KMS-11 (cell line): ENCODE measurements at regions not wholly inside any gene's neighbourhood (a gene's known extent, or its start where the extent isn't known, plus 50 kb on each side); places are given as distances from the start of the nearest gene placed in this dataset.

Source experiments
- H2AFZ ChIP-seq: fragments of 200-600 bp; sonication (generic); 2 replicates; pipeline ENCODE4 v1.6.1; 2016; ENCODE audit warnings: antibody characterized with exemption, mixed run types, low read depth
- H3K27ac ChIP-seq: fragments of 200-600 bp; sonication (generic); 2 replicates; pipeline ENCODE4 v1.6.1; 2016; ENCODE audit warnings: mild to moderate bottlenecking, mixed run types
- H3K27me3 ChIP-seq: fragments of 200-600 bp; sonication (generic); 2 replicates; pipeline ENCODE4 v1.6.1; 2017; ENCODE audit warnings: mild to moderate bottlenecking, low read depth, mixed run types, moderate library complexity; ENCODE audit not compliant: insufficient read depth
- H3K36me3 ChIP-seq: fragments of 200-600 bp; sonication (generic); 2 replicates; pipeline ENCODE4 v1.6.1; 2017; ENCODE audit warnings: mild to moderate bottlenecking, mixed run types; ENCODE audit not compliant: insufficient read depth
- H3K4me1 ChIP-seq: fragments of 200-600 bp; sonication (generic); 2 replicates; pipeline ENCODE4 v1.6.1; 2016; ENCODE audit warnings: mild to moderate bottlenecking, low read depth, mixed run types; ENCODE audit not compliant: poor library complexity, severe bottlenecking
- H3K4me2 ChIP-seq: fragments of 200-600 bp; sonication (generic); 2 replicates; pipeline ENCODE4 v1.7.0; 2016; ENCODE audit warnings: mild to moderate bottlenecking, mixed run types
- H3K4me3 ChIP-seq: fragments of 200-600 bp; sonication (generic); IDR thresholded peaks from 2 replicates; pipeline ENCODE4 v1.6.1; 2017; ENCODE audit warnings: low read depth, low read length, mixed read lengths; ENCODE audit not compliant: insufficient read depth
- H3K79me2 ChIP-seq: fragments of 200-600 bp; sonication (generic); 2 replicates; pipeline ENCODE4 v1.6.1; 2016; ENCODE audit warnings: low read depth, mixed run types; ENCODE audit not compliant: insufficient read depth
- H3K9ac ChIP-seq: fragments of 200-600 bp; sonication (generic); 2 replicates; pipeline ENCODE4 v1.6.1; 2016; ENCODE audit warnings: mild to moderate bottlenecking, mixed run types
- H4K20me1 ChIP-seq: fragments of 200-600 bp; sonication (generic); 2 replicates; pipeline ENCODE4 v1.6.1; 2016; ENCODE audit warnings: mild to moderate bottlenecking, mixed run types; ENCODE audit not compliant: insufficient read depth
- CTCF ChIP-seq: fragments of 200-600 bp; sonication (generic); conservative IDR thresholded peaks from 2 replicates; pipeline ENCODE4 v1.6.1; 2017; ENCODE audit warnings: low read depth, mild to moderate bottlenecking, antibody characterized with exemption, low read length, moderate library complexity, mixed read lengths

GRCh38 chr5:142225141-142225540, 99.7 kb downstream of the SPRY4 start:
- no peaks in the 10 kb centered on the region for H3K79me2 ChIP-seq
- H3K36me3 ChIP-seq, result no peaks in the 10 kb centered on the region
- no peak overlapping the region for H2AFZ ChIP-seq
- no peak for TF ChIP-seq CTCF
- peaks cover 38% of the 10 kb centered on the region for H3K4me1 ChIP-seq
- no peak overlapping the region for H3K9ac ChIP-seq
- no peaks in the 10 kb centered on the region for H4K20me1 ChIP-seq
- no peak overlapping the region for H3K4me3 ChIP-seq
- H3K4me2 ChIP-seq, result no peak overlapping the region
- H3K27me3 ChIP-seq, result no peaks in the 10 kb centered on the region
- H3K27ac ChIP-seq, result no peak overlapping the region

GRCh38 chr5:142222866-142223558, 101.8 kb downstream of the SPRY4 start:
- H2AFZ ChIP-seq, result peak overlapping the region; percentile 54; the same call in 1 of the 2 replicates
- H3K4me2 ChIP-seq, result peak overlapping the region; percentile 45; the same call in 1 of the 2 replicates
- peak overlapping the region; percentile 47; the same call in 1 of the 2 replicates for H3K27ac ChIP-seq
- H3K4me1 ChIP-seq, result peaks cover 42% of the 10 kb centered on the region
- H3K36me3 ChIP-seq, result no peaks in the 10 kb centered on the region
- TF ChIP-seq CTCF, result no peak
- no peaks in the 10 kb centered on the region for H3K79me2 ChIP-seq
- H3K27me3 ChIP-seq, result no peaks in the 10 kb centered on the region
- no peaks in the 10 kb centered on the region for H4K20me1 ChIP-seq
- no peak overlapping the region for H3K4me3 ChIP-seq
- H3K9ac ChIP-seq, result no peak overlapping the region

- Histone ChIP-seq H3K79me2 (no peaks in the 10 kb centered on the region), H3K9ac (no peak overlapping the region), H4K20me1 (no peaks in the 10 kb centered on the region), H3K4me2 (no peak overlapping the region), H3K4me3 (no peak overlapping the region), H3K36me3 (no peaks in the 10 kb centered on the region), H3K27me3 (no peaks in the 10 kb centered on the region), H2AFZ (no peak overlapping the region), H3K27ac (no peak overlapping the region), H3K4me1 (peaks cover 42% of the 10 kb centered on the region)
- TF ChIP-seq CTCF, result no peak
Measured at GRCh38 chr5:142222225-142222865, 102.5 kb downstream of the SPRY4 start.

- Histone ChIP-seq H3K9ac (no peak overlapping the region; the same call in 1 of the 2 replicates), H3K27ac (no peak overlapping the region), H3K4me1 (peaks cover 42% of the 10 kb centered on the region), H3K4me3 (no peak overlapping the region), H3K27me3 (no peaks in the 10 kb centered on the region), H3K79me2 (no peaks in the 10 kb centered on the region), H4K20me1 (no peaks in the 10 kb centered on the region), H3K36me3 (no peaks in the 10 kb centered on the region), H3K4me2 (peak overlapping the region; percentile 58), H2AFZ (peak overlapping the region; percentile 26; the same call in 1 of the 2 replicates)
- TF ChIP-seq CTCF, result no peak
Measured at GRCh38 chr5:142221091-142221860, 103.5 kb downstream of the SPRY4 start.
